Esophagus squamous epithelium (tissue), 5 donors: ENCODE measurements at regions not wholly inside any gene's neighbourhood (a gene's known extent, or its start where the extent isn't known, plus 50 kb on each side); places are given as distances from the start of the nearest gene placed in this dataset.
"Not testable (repeated sequence)": the region's sequence is repeated elsewhere in the genome, so short reads cannot be mapped to it uniquely, and the experiment has no call there.

Experiments
- DNase-seq: peaks from one replicate; lab custom pipeline; 2025; lab: John Stamatoyannopoulos, UW
- H3K27ac ChIP-seq, 4 donors: fragments of 200-600 bp; sonication (generic); one replicate each; pipeline ENCODE4 v1.5.1; 2016 to 2019; ENCODE audit warnings: mild to moderate bottlenecking in 1 of 4
- H3K27me3 ChIP-seq, 4 donors: fragments of 200-600 bp; sonication (generic); 1 replicate in 3 of 4; 2 replicates in 1 of 4; pipeline versions ENCODE4 v1.5.1 to v1.6.0; 2017 to 2021; ENCODE audit warnings: antibody characterized with exemption in 1 of 4
- H3K36me3 ChIP-seq, 3 donors: fragments of 200-600 bp; sonication (generic); one replicate each; pipeline ENCODE4 v1.5.1; 2016 to 2019
- H3K4me1 ChIP-seq, 3 donors: fragments of 200-600 bp; sonication (generic); one replicate each; pipeline ENCODE4 v1.5.1; 2017 to 2019
- H3K4me3 ChIP-seq, 4 donors: fragments of 200-600 bp; sonication (generic); 1 replicate in 3 of 4; 2 replicates in 1 of 4; pipeline ENCODE4 v1.5.1; 2016 to 2019; ENCODE audit warnings: mild to moderate bottlenecking in 2 of 4, moderate library complexity in 1 of 4
- H3K9me3 ChIP-seq, 3 donors: fragments of 200-600 bp; sonication (generic); one replicate each; pipeline ENCODE4 v1.5.1; 2016 to 2019
- CTCF ChIP-seq, 6 experiments: fragments of 450-650 bp in 4 of 6; fragments of 200-600 bp in 2 of 6; sonication (generic) in 2 of 6; IDR thresholded peaks; one replicate each; pipeline ENCODE4 v1.5.1; 2016 to 2019; ENCODE audit warnings: antibody characterized with exemption in 6 of 6, mild to moderate bottlenecking in 4 of 6, moderate library complexity in 4 of 6
- POLR2A ChIP-seq, 4 donors: fragments of 450-650 bp; IDR thresholded peaks; one replicate each; pipeline ENCODE4 v1.6.1; 2017; ENCODE audit warnings: antibody characterized with exemption in 4 of 4, mild to moderate bottlenecking in 4 of 4, moderate library complexity in 3 of 4
- WGBS, 2 donors: methylation state at CpG; one replicate each; pipeline ENCODE4 v1.1.5; 2018; 5-methylcytosine and 5-hydroxymethylcytosine counted together
- intact Hi-C: fragments of 100-400 bp; cut with DNase I; formaldehyde crosslinking; loops from one replicate; pipeline ENCODE4 v1.15.0; 2022
- donor health status: DM: yes; HTN: yes; CAD: no.

GRCh38 chr15:87653646-87654045 is 602.9 kb downstream of the NTRK3 start:
- H3K27ac ChIP-seq, result no peak overlapping the region
- DNase-seq, result no peak
- no peak overlapping the region for H3K4me3 ChIP-seq
- no peaks in the 10 kb centered on the region for H3K9me3 ChIP-seq
- WGBS, 2 donors, result 71 to 77% methylated on average over 1 of the region's 1 CpG
- no peaks in the 10 kb centered on the region for H3K4me1 ChIP-seq
- H3K27me3 ChIP-seq, result no peaks in the 10 kb centered on the region
- intact Hi-C loops, result no loop called here
- no peaks in the 10 kb centered on the region for H3K36me3 ChIP-seq
- no peak for TF ChIP-seq POLR2A (IDR thresholded peaks at IDR 0.05)
- TF ChIP-seq CTCF (IDR thresholded peaks at IDR 0.05), result no peak

- no peak for DNase-seq
- Histone ChIP-seq H3K4me3 (no peak overlapping the region), H3K27me3 (no peaks in the 10 kb centered on the region), H3K36me3 (no peaks in the 10 kb centered on the region), H3K27ac (no peak overlapping the region), H3K4me1 (no peaks in the 10 kb centered on the region), H3K9me3 (no peaks in the 10 kb centered on the region)
- 83 to 86% methylated on average over 4 of the region's 4 CpGs for WGBS, 2 donors
- intact Hi-C loops, result no loop called here
- TF ChIP-seq CTCF (IDR thresholded peaks at IDR 0.05) (no peak), POLR2A (IDR thresholded peaks at IDR 0.05) (no peak)
These were observed 607.4 kb downstream of the NTRK3 start for GRCh38 chr15:87649175-87649574.

GRCh38 chr15:87648278-87648677 is 608.3 kb downstream of the NTRK3 start:
- no peak for DNase-seq
- TF ChIP-seq POLR2A (IDR thresholded peaks at IDR 0.05) (no peak), CTCF (IDR thresholded peaks at IDR 0.05) (no peak)
- H3K27me3 ChIP-seq, result no peaks in the 10 kb centered on the region

GRCh38 chr15:87645723-87646122 is 610.8 kb downstream of the NTRK3 start:
- H3K27ac ChIP-seq, result no peak overlapping the region
- H3K27me3 ChIP-seq, result no peaks in the 10 kb centered on the region
- intact Hi-C loops, result no loop called here
- no peak for TF ChIP-seq POLR2A (IDR thresholded peaks at IDR 0.05)
- TF ChIP-seq CTCF (IDR thresholded peaks at IDR 0.05), result no peak
- WGBS, 2 donors, result 71 to 76% methylated on average over 3 to 4 of the region's 5 CpGs
- H3K4me3 ChIP-seq, result no peak overlapping the region
- no peaks in the 10 kb centered on the region for H3K4me1 ChIP-seq
- DNase-seq, result no peak
- no peaks in the 10 kb centered on the region for H3K36me3 ChIP-seq
- no peaks in the 10 kb centered on the region for H3K9me3 ChIP-seq

More at GRCh38 chr15:87648278-87648677, 608.3 kb downstream of the NTRK3 start:
- no peaks in the 10 kb centered on the region for H3K36me3 ChIP-seq
- H3K9me3 ChIP-seq, result no peaks in the 10 kb centered on the region
- WGBS, 2 donors, result 40 to 48% methylated on average over 5 of the region's 5 CpGs
- no peak overlapping the region for H3K27ac ChIP-seq
- intact Hi-C loops, result no loop called here
- no peak overlapping the region for H3K4me3 ChIP-seq
- H3K4me1 ChIP-seq, result no peaks in the 10 kb centered on the region

GRCh38 chr15:87642997-87643396 is 613.5 kb downstream of the NTRK3 start:
- H3K4me3 ChIP-seq, H3K9me3 ChIP-seq, H3K27ac ChIP-seq, DNase-seq, intact Hi-C loops, H3K4me1 ChIP-seq, H3K27me3 ChIP-seq, H3K36me3 ChIP-seq: not testable (repeated sequence)
- WGBS, 2 donors, result 41 to 43% methylated on average over 3 of the region's 3 CpGs
